GM19035 (cell line): ENCODE measurements at regions not wholly inside any gene's neighbourhood (a gene's known extent, or its start where the extent isn't known, plus 50 kb on each side); places are given as distances from the start of the nearest gene placed in this dataset.

Experiments used
- ATAC-seq: cut with Tn5 transposase; IDR thresholded peaks from one replicate; pipeline ENCODE4 v1.9.1; 2021; ENCODE audit not compliant: unreplicated experiment

DNA sequence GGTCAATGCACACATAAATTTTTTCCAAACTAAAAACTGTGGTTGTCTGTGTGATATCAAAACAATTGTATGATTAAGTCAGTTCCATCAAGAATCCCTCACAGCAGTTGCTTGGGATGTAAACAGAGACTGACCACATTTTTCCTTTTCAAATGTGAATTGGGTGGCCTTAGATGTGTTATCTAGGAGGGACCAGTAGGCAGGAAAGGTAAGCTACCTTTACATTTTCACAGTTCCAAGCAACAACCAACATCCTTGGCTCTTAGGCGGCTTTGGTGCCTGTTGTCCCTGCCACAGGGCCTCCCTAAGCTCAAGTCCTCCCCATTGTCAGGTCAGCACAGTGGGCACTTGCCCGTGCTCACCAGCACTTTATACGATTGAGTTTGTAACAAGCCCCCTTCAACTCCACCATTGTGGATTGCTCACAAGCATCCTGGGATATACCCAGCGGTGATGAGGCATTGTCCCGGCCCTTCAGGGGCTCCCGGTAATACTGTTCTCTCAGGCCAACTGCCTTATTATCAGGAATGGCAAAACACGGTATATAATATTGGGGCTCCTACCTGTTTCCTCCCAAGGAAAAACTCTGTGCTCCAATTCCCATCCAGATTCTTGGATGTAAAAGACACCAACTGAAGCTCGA, 114.9 kb upstream of the ANKRD1 start:
- no peak for ATAC-seq

- no peak for ATAC-seq
These were observed 116.0 kb upstream of the ANKRD1 start for GRCh38 chr10:91036807-91037411.

- no peak for ATAC-seq
These were observed 118.1 kb upstream of the ANKRD1 start for GRCh38 chr10:91038971-91039370.

DNA sequence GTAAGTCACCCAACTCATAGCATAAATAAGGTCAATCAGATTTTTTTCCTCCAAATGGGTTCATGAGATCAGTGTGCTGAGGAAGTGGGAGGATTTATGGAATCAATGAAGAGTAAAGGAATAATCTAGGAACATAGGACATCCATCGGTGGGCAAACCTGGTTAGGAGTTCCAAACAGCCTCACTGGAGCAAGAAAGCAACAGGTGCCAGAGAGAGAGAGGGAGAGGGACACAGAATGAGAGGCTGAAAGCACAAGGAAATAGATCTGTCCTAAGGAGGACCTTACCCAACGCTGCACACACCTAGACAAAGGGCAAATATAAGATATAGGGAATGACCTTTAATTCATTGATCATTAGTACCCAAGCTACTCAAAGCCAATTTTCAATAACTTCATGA, 119.5 kb upstream of the ANKRD1 start:
- no peak for ATAC-seq

DNA sequence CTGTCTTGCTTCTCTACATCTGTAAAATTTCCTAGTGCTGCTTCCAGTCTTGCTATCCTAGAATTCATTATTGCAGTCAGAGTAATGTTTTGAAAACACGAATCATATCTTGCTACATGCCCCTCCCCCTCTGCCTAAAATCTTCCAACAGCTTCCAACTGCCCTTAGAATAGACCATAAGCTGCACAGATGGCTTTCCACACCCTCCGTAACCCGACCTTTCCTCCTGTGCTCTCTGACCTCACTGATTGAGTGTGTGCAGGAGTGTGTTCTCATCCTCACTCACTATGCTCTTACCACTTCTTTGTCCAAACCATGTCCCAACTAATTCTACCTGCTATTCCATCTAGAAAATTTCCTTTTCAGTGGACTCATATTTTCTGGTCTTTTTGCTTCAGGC, 121.2 kb upstream of the ANKRD1 start:
- ATAC-seq, result no peak

DNA sequence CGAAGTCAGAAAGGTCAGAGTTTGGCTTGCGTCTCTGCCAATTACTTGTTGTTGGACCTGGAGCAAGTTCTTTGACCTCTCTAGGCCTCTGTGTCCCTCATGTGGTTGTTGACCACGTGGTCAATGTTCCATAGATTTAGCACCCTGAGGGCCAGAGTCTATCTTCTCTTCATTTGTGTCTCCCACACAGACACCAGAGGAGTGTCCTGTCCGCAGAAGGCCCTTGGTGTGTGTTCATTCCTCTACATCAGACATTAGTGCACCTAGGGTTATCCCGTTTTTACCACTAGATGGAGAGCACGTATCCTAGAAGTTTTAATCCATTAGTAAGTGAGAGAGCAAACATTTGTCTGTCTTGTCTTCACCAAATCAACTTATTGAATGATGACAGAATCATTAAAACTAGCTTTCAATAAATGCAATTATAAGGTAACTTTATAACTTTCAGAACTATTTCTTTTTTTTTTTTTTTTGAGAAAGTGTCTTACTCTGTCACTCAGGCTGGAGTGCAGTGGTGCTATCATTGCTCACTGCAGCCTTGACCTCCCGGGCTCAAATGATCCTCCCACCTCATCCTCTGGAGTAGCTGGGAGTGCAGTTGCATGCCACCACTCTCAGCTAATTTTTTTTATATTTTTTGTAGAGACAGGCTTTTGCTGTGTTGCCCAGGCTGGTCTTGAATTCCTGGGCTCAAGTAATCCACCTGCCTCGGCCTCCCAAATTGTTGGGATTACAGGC, 122.5 kb upstream of the ANKRD1 start:
- ATAC-seq, result no peak

DNA sequence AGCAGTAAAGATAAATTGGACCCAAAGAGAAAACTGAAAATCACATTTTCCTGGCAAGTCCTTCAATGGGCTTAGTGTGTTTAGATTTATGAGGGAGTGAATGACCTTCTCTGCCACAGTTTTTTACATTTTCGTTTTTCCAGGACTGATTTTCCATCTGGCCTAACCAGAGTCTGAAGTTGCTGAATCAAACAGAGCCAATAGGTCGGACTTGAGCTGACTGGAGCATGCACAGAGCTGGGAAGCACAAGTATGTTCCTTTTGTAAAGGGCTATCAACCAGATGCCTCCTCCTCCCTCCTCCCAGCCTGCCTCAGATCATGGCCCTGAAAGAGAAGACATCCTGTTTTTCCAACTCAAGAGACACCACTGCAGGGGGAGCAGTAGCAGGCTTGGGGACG, 126.0 kb upstream of the ANKRD1 start:
- ATAC-seq, result no peak

- ATAC-seq, result no peak
These were observed 127.5 kb upstream of the ANKRD1 start for GRCh38 chr10:91048380-91048779.

- ATAC-seq, result no peak
These were observed 128.6 kb upstream of the ANKRD1 start for GRCh38 chr10:91049296-91049987.

- no peak for ATAC-seq
These were observed 129.1 kb upstream of the ANKRD1 start for GRCh38 chr10:91049988-91050360.

GRCh38 chr10:91050371-91051034, 129.6 kb upstream of the ANKRD1 start:
- no peak for ATAC-seq

- no peak for ATAC-seq
These were observed 130.9 kb upstream of the ANKRD1 start for GRCh38 chr10:91051829-91052228.

- ATAC-seq, result no peak
These were observed 133.4 kb upstream of the ANKRD1 start for GRCh38 chr10:91054325-91054724.

DNA sequence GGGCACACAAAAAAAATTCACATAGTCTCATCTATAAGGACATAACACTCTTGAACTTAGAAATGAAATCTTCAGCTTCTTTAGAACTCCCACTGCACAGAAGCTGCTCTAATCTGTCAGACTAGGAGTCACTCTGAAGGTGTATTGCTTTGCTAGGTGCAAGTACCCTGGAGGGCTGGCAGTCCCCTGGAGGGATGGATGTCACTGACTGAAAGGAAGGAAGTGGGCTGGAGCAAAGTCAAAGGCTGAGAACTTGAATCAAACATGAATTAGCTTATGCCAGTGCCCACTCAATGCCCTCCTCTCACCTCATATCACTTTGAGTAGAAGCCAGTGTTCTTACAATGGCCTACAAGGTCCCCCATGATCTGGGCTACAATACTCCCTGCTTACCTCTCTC, 140.3 kb upstream of the ANKRD1 start:
- no peak for ATAC-seq

- no peak for ATAC-seq
These were observed 140.7 kb upstream of the ANKRD1 start for GRCh38 chr10:91061608-91062007.

DNA sequence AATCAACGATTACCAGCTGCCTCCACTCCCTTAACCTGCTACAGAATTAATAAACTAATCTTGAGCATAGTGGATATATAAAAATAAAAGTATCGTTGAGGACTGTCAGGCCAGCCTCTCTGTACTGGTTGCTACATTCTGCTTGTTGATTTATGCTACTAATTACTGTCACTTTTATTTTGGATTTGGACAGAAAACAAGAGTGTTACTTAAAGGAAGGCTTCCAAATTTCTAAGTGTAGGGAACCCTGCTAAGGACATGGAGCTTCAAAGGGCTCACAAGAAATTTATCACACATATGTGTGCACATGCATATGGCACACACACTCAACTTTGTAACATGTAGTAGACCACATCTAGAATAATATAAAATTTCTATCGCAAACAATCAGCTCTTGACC, 141.2 kb upstream of the ANKRD1 start:
- no peak for ATAC-seq

GRCh38 chr10:91071786-91072185, 148.7 kb upstream of the PCGF5 start:
- ATAC-seq, result no peak

- ATAC-seq, result no peak
These were observed 147.0 kb upstream of the PCGF5 start for GRCh38 chr10:91073286-91073979.

DNA sequence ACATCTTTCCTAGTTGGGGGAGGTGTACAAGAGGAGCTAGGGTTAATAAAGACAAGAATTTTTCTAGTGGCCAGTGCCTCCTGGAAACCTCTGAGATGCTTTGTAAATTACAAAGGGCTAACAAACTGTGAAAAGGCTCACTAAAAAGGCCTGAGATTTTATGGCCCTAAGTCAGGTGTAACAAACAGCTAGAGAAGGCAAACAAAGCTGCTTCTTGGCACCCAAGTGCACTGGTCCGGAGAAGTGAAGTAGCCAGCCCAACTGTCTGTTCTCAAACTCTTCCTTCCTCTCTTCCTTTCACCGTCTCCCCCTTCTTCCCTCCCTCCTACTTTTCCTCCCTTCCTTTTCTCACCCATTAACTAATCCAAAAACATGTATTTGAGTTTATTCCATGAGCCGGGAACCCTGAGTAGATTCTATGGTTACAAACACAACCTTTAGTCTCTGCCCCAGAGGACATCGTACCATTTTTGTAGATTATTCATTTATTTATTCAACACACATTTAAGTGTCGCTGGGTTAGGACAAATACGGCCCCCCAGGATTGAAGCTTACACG, 143.4 kb upstream of the PCGF5 start:
- ATAC-seq, result no peak

DNA sequence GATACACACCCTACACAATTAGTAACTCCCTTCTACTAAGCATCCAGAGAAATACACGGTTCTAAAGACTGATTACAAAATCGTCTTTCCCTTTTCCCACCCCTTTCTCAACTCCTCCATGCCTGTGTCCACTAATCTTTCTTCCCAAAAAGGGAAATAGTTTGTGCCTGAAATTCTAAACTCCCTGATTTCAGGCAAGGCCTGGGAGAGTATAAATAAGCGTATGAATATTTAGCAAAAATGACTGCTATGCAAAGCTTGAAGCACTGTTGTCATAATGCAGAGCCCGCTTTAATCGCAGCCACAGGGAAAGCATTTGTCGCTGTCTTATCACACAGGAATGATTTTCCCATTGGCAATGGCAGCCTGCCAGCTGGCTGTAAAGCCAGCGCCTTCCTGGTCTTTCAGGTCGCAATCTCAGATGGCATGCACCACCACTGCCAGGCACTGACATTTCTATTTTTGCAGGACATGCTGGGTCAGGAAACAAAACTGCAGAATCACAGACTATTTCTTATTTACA, 142.9 kb upstream of the PCGF5 start:
- no peak for ATAC-seq
